GM12878 (cell line): ENCODE measurements at regions not wholly inside any gene's neighbourhood (a gene's known extent, or its start where the extent isn't known, plus 50 kb on each side); places are given as distances from the start of the nearest gene placed in this dataset.

Experiments used
- ATAC-seq: fragments of 200-7000 bp; cut with Tn5 transposase; 3 replicates; pipeline ENCODE4 v1.9.1; 2020; ENCODE audit warnings: mild to moderate bottlenecking, moderate library complexity
- BruUV-seq: library from RNA; stranded (reverse); fragments of 400-500 nt; replicated peaks from 2 replicates; lab custom pipeline; 2021; lab: Mats Ljungman, UMichigan
- CTCF ChIA-PET: fragments of 300-600 bp; sonication (Branson Sonifier 250); formaldehyde crosslinking; extraction: SDS; loops from one replicate; lab custom pipeline; 2021; ENCODE audit warnings: inconsistent platforms; lab: Yijun Ruan, JAX
- POLR2A ChIA-PET: fragments of 350-600 bp; formaldehyde crosslinking; extraction: SDS; loops from one replicate; lab custom pipeline; 2021; ENCODE audit warnings: inconsistent platforms; lab: Charles Lee
- RAD21 ChIA-PET: fragments of 300-600 bp; sonication (Branson Sonifier 250); formaldehyde crosslinking; loops from one replicate; lab custom pipeline; 2023; ENCODE audit warnings: antibody characterized with exemption; ENCODE audit not compliant: unreplicated experiment; lab: Charles Lee
- SMC1A ChIA-PET: fragments of 300-600 bp; sonication (Branson Sonifier 250); formaldehyde crosslinking; loops from one replicate; lab custom pipeline; 2023; ENCODE audit not compliant: unreplicated experiment, uncharacterized antibody; lab: Charles Lee
- DNase-seq: peaks from one replicate; pipeline ENCODE4 v3.0.0-alpha.2; 2011; ENCODE audit warnings: low read depth, low spot score
- FAIRE-seq: peaks from 3 replicates; lab custom pipeline; 2011; peaks lifted over from hg19 to GRCh38; lab: Jason Lieb, UNC
- H2AFZ ChIP-seq: 2 replicates; pipeline ENCODE4 v1.6.0; 2011; ENCODE audit warnings: low read depth, low read length, control low read depth; ENCODE audit not compliant: control insufficient read depth
- H3K27ac ChIP-seq: 2 replicates; pipeline ENCODE4 v1.5.1; 2011; ENCODE audit warnings: control low read depth; ENCODE audit not compliant: control insufficient read depth, insufficient read depth
- H3K27me3 ChIP-seq, 2 experiments: replicated peaks in 1 of 2; 2 replicates each; pipeline versions ENCODE4 v1.6.0 to v1.6.1; 2011; ENCODE audit warnings: low read length in 1 of 2; ENCODE audit not compliant: control insufficient read depth in 2 of 2, insufficient read depth in 2 of 2
- H3K36me3 ChIP-seq, 2 experiments: 2 replicates each; pipeline ENCODE4 v1.5.1; 2011; ENCODE audit warnings: low read length in 1 of 2; ENCODE audit not compliant: control insufficient read depth in 2 of 2, insufficient read depth in 2 of 2
- H3K4me1 ChIP-seq: 2 replicates; pipeline ENCODE4 v1.6.1; 2011; ENCODE audit warnings: mild to moderate bottlenecking, low read length, moderate library complexity, mixed read lengths; ENCODE audit not compliant: control insufficient read depth, insufficient read depth
- H3K4me2 ChIP-seq: 2 replicates; pipeline ENCODE4 v1.6.0; 2011; ENCODE audit warnings: control low read depth; ENCODE audit not compliant: control insufficient read depth, insufficient read depth
- H3K4me3 ChIP-seq: fragments of 200-600 bp; sonication (generic); 2 replicates; pipeline ENCODE4 v1.5.1; 2016
- H3K79me2 ChIP-seq: 2 replicates; pipeline ENCODE4 v1.6.0; 2011; ENCODE audit warnings: low read length; ENCODE audit not compliant: control insufficient read depth, insufficient read depth
- H3K9ac ChIP-seq: 2 replicates; pipeline ENCODE4 v1.8.0; 2011; ENCODE audit warnings: low read length, control low read depth, mixed read lengths; ENCODE audit not compliant: control insufficient read depth, insufficient read depth
- H3K9me3 ChIP-seq: replicated peaks from 3 replicates; pipeline ENCODE4 v1.5.1; 2011; ENCODE audit warnings: mild to moderate bottlenecking, low read length; ENCODE audit not compliant: control insufficient read depth, insufficient read depth
- H4K20me1 ChIP-seq: 2 replicates; pipeline ENCODE4 v1.6.0; 2011; ENCODE audit not compliant: control insufficient read depth, insufficient read depth
- KDM1A ChIP-seq: fragments of 200-600 bp; sonication (generic); IDR thresholded peaks from 2 replicates; pipeline ENCODE4 v1.6.1; 2016; ENCODE audit warnings: borderline replicate concordance
- MLLT1 ChIP-seq: fragments of 450-650 bp; IDR thresholded peaks from 2 replicates; pipeline ENCODE4 v1.6.1; 2016; ENCODE audit warnings: mild to moderate bottlenecking
- NBN ChIP-seq: fragments of 450-650 bp; IDR thresholded peaks from 2 replicates; pipeline ENCODE4 v1.6.1; 2016
- SPI1 ChIP-seq: IDR thresholded peaks from 2 replicates; pipeline ENCODE4 v1.6.1; 2011; ENCODE audit warnings: low read depth, mild to moderate bottlenecking, low read length, moderate library complexity, borderline replicate concordance; ENCODE audit not compliant: insufficient read depth
- USF1 ChIP-seq: IDR thresholded peaks from 2 replicates; pipeline ENCODE4 v1.6.1; 2011; ENCODE audit warnings: borderline replicate concordance, low read depth, mild to moderate bottlenecking, moderate library complexity, mixed read lengths, low read length; ENCODE audit not compliant: insufficient read depth; ENCODE audit errors: extremely low read length
- YY1 ChIP-seq: IDR thresholded peaks from 2 replicates; pipeline ENCODE4 v1.6.1; 2011; ENCODE audit warnings: low read depth, mild to moderate bottlenecking, low read length
- ZBED1 ChIP-seq: IDR thresholded peaks from 2 replicates; pipeline ENCODE4 v1.6.1; 2016; ENCODE audit warnings: borderline replicate concordance
- ZBTB11 ChIP-seq: fragments of 450-650 bp; formaldehyde crosslinking; IDR thresholded peaks from 2 replicates; pipeline ENCODE4 v1.5.0; 2022; ENCODE audit warnings: mild to moderate bottlenecking, missing genetic modification characterization
- ZZZ3 ChIP-seq: IDR thresholded peaks from 2 replicates; pipeline ENCODE4 v1.6.1; 2011; ENCODE audit warnings: low read depth; ENCODE audit not compliant: control insufficient read depth, insufficient read length
- WGBS: methylation state at CpG from one replicate; pipeline ENCODE4 v1.1.6; 2016; ENCODE audit warnings: low lambda C conversion rate; ENCODE audit not compliant: insufficient replicate concordance, insufficient coverage; ENCODE audit errors: missing lambda C conversion rate; 5-methylcytosine and 5-hydroxymethylcytosine counted together
- in situ Hi-C: fragments of 300-500 bp; cut with MboI; formaldehyde crosslinking; loops from 9 replicates; pipeline ENCODE4 v1.14.3; 2018; ENCODE audit warnings: mixed read lengths
- intact Hi-C: fragments of 100-400 bp; cut with micrococcal nuclease; formaldehyde crosslinking; loops from one replicate; pipeline ENCODE4 v1.14.2; 2022; ENCODE audit not compliant: unreplicated experiment
- TF ChIP-seq, protein P1 (sequence below): IDR thresholded peaks from 2 replicates; pipeline ENCODE4 v1.6.1; 2011; ENCODE audit warnings: borderline replicate concordance, low read depth, mild to moderate bottlenecking, moderate library complexity, low read length; ENCODE audit not compliant: insufficient read depth, poor library complexity, severe bottlenecking
- TF ChIP-seq, protein P2 (sequence below): fragments of 450-650 bp; IDR thresholded peaks from 2 replicates; pipeline ENCODE4 v1.6.1; 2018; ENCODE audit warnings: mild to moderate bottlenecking, low read depth, moderate library complexity; ENCODE audit not compliant: partially characterized antibody

DNA sequence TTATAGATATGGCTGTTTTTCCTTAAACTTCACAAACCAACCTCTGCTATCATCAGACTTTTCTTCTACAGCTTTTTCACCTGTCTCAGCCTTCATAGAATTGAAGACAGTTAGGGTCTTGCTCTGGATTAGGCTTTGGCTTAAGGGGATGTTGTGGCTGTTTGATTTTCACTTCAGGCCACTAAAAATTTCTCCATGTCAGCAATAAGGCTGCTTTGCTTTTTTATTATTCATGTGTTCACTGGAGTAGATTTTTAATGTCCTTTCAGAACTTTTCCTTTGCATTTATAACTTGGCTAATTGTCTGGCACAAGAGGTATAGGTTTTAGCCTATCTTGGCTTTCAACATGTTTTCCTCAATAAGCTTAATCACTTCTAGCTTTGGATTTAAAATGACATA is 392.6 kb downstream of the RFPL4B start (continued):
- no peak for TF ChIP-seq USF1
- TF ChIP-seq SPI1: no peak
- no peak for TF ChIP-seq KDM1A

DNA sequence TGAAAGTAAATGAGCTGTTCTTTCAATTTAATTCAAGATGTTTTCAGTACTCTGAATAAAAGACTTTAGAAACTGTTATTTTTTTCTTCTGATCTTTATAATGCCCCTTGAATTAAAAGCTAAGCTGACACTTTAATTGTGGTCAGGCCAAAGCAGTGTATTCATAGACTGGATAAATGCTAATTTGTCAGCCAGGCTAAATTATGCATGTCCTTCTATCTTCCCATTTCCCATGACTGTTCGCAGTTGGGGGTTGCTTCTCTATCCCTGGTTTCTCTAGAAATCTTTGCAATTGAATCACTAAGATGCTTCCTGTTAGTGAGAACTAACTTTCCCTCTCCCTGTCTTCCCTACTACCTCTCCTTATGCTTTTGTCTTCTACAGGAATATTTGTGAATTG is 396.2 kb downstream of the RFPL4B start:
- no peaks in the 10 kb centered on the region for H3K36me3 ChIP-seq
- no peak overlapping the region for H3K27ac ChIP-seq
- TF ChIP-seq NBN: no peak
- TF ChIP-seq, protein P1, sequence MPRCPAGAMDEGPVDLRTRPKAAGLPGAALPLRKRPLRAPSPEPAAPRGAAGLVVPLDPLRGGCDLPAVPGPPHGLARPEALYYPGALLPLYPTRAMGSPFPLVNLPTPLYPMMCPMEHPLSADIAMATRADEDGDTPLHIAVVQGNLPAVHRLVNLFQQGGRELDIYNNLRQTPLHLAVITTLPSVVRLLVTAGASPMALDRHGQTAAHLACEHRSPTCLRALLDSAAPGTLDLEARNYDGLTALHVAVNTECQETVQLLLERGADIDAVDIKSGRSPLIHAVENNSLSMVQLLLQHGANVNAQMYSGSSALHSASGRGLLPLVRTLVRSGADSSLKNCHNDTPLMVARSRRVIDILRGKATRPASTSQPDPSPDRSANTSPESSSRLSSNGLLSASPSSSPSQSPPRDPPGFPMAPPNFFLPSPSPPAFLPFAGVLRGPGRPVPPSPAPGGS: no peak
- TF ChIP-seq, protein P2, sequence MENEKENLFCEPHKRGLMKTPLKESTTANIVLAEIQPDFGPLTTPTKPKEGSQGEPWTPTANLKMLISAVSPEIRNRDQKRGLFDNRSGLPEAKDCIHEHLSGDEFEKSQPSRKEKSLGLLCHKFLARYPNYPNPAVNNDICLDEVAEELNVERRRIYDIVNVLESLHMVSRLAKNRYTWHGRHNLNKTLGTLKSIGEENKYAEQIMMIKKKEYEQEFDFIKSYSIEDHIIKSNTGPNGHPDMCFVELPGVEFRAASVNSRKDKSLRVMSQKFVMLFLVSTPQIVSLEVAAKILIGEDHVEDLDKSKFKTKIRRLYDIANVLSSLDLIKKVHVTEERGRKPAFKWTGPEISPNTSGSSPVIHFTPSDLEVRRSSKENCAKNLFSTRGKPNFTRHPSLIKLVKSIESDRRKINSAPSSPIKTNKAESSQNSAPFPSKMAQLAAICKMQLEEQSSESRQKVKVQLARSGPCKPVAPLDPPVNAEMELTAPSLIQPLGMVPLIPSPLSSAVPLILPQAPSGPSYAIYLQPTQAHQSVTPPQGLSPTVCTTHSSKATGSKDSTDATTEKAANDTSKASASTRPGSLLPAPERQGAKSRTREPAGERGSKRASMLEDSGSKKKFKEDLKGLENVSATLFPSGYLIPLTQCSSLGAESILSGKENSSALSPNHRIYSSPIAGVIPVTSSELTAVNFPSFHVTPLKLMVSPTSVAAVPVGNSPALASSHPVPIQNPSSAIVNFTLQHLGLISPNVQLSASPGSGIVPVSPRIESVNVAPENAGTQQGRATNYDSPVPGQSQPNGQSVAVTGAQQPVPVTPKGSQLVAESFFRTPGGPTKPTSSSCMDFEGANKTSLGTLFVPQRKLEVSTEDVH: no peak
- no peak for TF ChIP-seq YY1
- no peak for TF ChIP-seq ZZZ3
- TF ChIP-seq ZBTB11 (CRISPR knock-in tag): no peak
- TF ChIP-seq ZBED1: no peak
- TF ChIP-seq MLLT1: no peak
- TF ChIP-seq, all 136 proteins: peak for 0
- SMC1A ChIA-PET: no interaction called here
- Histone ChIP-seq H3K4me2 (no peak overlapping the region), H2AFZ (no peak overlapping the region), H3K27me3 (no peaks in the 10 kb centered on the region), H3K9me3 (no peaks in the 10 kb centered on the region), H4K20me1 (no peaks in the 10 kb centered on the region), H3K9ac (no peak overlapping the region), H3K4me1 (no peaks in the 10 kb centered on the region), H3K79me2 (no peaks in the 10 kb centered on the region), H3K4me3 (no peak overlapping the region)
- FAIRE-seq: no peak
- in situ Hi-C loops (no loop called here), intact Hi-C loops (no loop called here)
- CTCF ChIA-PET: no interaction called here
- WGBS: 0% methylated on average over 1 of the region's 1 CpG
- POLR2A ChIA-PET: no interaction called here
- ATAC-seq: no peak
- BruUV-seq: no TSS peak
- RAD21 ChIA-PET: no interaction called here
- no peak for DNase-seq
